Retina (tissue), 1 donor: ENCODE measurements at regions not wholly inside any gene's neighbourhood (a gene's known extent, or its start where the extent isn't known, plus 50 kb on each side); places are given as distances from the start of the nearest gene placed in this dataset.

ENCODE experiments used
- DNase-seq: peaks from one replicate; pipeline ENCODE4 v3.0.0-alpha.2; 2016

DNA sequence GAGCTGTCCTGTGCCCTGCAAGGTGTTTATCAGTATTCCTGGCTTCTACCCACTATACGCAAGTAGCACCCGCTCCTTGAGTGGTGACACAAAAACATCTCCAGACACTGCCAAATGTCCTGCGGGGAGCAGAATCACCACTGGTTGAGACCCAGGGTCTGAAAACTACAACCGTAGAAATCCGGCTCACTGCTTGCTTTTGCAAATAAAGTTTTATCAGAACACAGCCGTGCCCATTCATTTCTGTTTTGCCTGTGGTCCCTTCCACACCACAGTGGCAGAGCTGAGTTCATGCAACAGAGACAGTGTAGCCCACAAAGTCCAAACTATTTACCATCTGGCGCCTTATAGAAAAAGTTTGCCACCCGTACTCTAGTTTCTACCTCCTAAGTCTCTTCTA, 125.7 kb upstream of the DIO3 start:
- DNase-seq: no peak

DNA sequence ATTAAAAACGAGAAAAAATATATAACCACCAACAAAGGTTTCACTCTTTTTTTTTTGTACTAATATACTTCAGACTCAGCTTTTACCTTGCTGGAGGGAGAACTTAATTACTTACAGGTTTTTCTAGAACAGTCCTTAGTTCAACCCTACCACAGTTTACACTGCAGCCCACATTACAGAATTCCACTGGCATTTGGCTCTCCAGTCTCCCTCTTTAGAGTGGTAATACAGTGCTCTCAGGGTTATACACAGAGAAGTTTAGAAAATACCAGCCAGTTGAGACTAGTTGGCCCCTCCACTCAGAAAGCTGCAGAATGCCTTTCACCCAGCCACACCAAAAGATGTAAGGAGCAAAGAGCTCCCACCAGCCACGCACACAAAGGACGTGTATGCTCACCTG, 122.3 kb upstream of the DIO3 start:
- no peak for DNase-seq

GRCh38 chr14:101440496-101440895, 120.8 kb upstream of the DIO3 start:
- DNase-seq: no peak

- DNase-seq: no peak
Measured at GRCh38 chr14:101441710-101442109, 119.6 kb upstream of the DIO3 start.

DNA sequence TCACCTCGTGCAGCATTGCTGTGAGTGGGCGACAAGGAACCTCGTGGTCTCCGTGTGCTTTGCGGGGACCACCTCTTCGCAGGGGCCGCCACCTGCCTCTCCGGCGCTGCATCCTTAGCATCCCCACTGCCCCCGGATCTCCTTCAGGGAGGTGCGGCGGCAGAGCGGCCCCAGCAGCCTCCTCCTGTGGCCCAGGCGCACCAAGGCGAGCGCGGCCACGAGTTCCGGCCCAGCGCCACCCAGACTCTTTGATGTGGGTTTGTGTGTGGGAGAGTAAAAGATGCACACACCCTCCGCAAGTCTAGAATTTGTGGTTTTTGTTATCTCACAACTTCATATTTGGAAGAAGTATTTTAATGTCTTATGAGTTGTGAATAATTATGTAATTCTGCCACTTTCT, 118.8 kb upstream of the DIO3 start:
- no peak for DNase-seq

DNA sequence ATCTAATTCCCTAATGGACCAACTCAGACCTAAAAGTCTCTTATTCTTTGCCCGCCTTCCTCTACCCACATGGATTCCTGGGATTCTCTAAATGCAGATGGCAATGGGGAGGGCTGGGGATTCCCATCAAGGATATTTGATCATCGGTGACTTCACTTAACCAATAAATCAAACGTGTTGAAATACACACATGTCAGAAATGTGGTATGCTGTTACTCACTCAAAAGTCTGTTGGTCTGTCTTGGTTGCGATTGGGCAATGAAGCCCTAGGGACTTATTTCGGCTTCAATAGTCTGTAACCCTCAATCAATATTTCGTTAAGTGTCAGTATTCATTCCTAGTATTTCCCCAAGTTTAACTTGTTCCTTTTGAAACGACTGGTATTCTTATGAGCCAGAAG, 117.2 kb upstream of the DIO3 start:
- no peak for DNase-seq

DNA sequence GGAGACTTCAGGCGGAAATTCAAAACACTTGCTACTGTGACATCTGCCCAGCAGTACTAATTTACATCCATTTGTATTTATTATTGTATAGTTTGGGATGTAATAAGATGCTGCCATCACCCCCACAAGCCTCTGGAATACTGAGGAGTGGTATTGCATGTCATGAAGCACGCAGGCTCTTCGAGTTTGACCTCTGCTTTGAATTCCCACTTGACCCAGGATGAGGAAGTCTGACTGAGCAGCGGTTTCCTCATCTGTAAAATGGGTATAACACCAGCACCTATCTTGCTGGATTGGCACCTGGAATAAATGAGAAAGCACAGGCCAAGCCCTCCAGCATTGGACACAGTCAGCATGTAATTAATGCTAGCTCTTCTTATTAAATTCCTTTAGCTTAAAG, 116.0 kb upstream of the DIO3 start:
- DNase-seq: no peak

- DNase-seq: no peak
Measured at GRCh38 chr14:101446387-101446969, 114.8 kb upstream of the DIO3 start.

GRCh38 chr14:101449114-101449513, 112.2 kb upstream of the DIO3 start:
- no peak for DNase-seq

DNA sequence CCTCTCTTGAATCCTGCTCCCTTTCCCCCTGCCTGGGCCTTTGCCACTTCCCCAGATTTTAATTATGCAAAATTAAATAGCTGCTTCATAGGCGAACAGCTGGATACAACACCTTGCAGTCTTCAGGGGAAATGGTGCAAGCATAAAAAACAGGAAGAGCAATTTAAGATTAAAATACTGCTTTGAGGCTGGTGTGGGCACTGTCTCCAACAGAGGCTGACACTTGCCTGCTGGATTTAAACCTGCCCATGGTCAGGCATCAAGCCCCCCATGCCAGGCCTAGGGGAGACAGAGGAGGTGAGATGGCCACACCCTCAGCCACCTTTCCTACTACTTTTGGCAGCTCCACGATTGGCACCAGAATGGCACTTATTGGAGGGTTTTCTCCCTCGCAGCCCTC, 110.1 kb upstream of the DIO3 start:
- DNase-seq: no peak

GRCh38 chr14:101453225-101453624, 108.1 kb upstream of the DIO3 start:
- DNase-seq: no peak

GRCh38 chr14:101454229-101454628, 107.1 kb upstream of the DIO3 start:
- no peak for DNase-seq

DNA sequence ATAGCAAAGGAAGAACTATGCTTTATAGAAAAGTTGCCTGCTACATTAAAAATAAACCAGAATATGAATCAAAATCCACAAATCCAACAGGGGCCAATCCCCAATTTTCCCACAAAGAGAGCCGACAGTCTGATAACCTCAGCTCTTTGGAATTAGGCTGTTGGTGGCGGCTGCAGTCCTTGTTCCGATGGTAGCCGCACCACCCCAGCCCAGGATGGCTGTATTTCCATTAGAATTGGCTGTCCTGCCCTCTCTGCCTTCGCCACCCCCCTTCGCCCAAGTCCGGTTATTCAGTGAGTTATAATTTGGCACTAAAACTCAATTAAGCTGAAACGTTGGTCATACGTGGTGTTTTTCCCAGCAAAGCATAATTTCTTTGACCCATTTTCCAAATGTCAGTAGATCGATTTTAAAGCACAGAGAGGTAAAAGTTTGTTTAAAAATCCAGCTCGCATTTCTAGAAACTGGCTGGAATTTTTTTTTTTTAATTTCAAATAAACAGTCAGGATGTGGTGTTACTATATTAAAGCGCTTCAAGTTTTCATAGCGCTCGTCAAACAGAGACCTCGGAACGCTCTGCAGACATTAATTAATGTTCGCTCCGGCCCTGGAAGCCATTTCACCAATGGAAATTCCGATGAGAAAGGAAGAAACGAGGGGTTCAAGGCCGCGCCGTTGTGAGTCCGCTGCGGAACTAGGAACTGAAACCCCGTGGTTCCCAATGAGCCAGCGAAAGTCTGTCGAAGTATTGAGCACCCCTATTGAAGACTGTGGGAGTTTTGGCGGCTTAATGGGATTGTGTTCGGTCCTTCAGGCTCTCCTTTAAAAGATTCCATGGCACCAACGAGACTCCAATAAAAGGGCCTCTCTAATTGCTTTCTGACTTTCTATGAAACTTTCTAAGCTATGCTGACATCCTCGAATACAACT, 104.8 kb upstream of the DIO3 start:
- DNase-seq: peak; percentile 84

DNA sequence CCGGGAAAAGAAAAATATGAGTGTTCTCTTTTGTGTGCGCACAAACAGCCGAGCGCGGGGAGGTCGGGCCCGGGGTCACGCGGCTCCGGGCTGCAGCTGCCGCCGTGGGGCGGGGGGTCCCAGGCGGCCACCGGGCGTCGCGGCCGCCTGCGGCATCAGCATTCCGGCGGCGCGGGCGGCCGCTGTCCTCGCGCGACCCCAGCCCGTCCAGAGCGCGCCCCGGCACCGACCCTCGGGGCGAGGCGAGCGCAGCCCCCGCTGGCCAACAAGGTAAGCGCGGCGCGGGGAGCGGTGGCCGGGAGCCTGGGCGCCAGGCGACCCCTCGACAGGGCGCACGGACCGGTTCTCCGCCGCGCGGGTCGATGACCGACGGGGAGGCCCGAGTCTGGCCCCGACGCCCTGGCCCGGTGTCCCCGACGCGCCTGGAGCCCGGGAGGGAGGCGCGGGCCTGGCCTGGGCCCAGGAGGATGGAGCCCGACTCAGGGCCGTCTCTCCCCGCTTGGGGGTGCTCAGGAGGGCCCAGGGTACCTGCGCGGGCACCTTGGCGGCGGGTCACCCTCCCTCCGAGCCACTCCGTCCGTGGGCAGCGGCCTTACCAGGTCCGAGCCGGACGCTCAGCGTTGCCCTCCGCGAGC, 103.9 kb upstream of the DIO3 start:
- DNase-seq: no peak

- DNase-seq: peak; percentile 90
Measured at GRCh38 chr14:101457936-101458740, 103.2 kb upstream of the DIO3 start.

- DNase-seq: peak; percentile 82
Measured at GRCh38 chr14:101458741-101459550, 102.3 kb upstream of the DIO3 start.

DNA sequence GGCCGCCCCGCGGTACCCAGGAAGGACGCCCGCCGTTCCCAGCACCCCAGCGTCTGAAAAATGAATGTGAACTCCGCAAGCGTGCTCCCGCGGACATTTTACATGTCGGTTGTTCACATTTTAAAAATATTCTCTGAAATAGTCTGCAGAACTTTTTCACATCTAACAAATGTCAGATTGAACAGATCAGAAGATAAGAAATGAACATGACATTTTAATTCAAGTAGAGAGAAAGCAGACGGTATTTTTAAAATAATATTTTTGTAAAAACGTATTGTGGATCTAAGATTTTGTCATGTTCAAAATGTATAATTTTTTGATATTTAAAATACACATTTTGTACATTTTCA, 101.8 kb upstream of the DIO3 start:
- no peak for DNase-seq

DNA sequence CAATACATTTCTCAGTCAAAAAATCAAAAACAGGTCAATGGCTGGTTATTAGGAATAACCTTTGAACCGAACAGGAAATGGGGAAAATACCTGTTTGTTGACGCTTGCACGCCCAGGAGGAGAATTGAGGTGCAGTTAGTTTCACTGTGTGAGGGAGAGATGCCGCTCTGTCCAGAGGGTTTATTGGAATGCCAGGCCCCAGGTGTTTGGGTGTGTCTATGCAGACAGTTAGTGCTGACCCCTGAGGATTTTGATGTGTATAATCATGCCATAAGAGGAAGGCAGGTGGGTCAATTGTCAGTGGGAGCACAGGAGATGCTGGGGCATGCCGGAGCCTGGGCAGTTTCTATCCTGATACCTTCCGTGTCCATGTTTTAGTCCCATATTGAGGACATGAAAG, 100.8 kb upstream of the DIO3 start:
- DNase-seq: no peak

DNA sequence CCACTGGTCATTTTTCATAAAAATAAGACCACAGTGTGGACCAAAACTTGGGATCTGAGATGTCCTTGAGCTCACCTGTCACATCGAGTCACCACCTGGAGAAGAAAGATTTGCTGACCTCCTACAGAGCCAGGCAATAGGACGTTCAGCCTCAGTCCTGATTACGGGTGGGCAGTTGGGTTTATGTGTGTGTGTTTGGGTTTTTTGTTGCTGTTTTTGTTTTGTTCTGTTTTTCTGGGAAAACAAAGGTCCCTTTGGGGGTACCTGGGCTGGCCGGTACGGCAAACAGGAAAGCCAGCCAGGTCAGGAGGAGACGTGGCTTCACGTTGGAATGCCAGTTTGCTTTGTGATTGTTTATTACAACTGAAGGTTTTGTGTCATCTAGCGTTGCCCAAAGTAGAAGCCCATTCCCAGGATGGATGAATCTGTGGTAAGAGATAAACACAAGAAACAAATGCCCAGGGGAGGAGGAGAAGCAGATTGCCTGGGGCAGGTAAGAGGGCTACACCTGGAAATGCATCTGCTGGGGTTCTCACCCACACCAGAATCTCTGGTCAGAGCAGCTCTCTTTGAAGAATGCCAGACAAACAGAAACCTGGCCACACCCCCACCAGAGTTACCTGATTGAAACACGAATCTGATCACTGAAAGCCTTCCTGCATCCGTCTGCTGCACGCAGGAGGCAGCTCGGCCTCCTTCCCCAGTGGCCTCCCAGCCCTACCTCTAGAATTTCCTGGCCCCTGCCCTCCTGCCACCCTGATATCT, 100.1 kb upstream of the DIO3 start:
- DNase-seq: no peak

DNA sequence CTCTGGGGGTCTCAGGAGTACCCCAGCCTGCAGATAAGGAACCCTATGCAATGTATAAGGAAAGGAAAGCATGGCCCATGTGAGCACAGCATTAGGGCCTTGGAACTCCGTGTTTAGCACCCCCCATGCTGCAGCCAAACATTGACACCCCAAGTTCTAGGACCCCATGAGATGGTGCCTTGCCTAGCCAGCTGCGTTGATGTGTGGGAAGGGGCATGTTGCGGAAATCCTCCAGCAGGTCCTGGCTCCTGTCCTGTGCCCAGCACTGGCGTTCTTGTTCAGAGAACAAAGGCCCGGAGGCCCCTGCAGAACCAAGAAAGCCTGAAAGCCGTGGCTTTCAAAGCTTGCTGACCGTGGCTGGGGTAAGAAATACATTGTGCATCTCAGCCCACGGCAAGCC, 99.4 kb upstream of the DIO3 start:
- no peak for DNase-seq

DNA sequence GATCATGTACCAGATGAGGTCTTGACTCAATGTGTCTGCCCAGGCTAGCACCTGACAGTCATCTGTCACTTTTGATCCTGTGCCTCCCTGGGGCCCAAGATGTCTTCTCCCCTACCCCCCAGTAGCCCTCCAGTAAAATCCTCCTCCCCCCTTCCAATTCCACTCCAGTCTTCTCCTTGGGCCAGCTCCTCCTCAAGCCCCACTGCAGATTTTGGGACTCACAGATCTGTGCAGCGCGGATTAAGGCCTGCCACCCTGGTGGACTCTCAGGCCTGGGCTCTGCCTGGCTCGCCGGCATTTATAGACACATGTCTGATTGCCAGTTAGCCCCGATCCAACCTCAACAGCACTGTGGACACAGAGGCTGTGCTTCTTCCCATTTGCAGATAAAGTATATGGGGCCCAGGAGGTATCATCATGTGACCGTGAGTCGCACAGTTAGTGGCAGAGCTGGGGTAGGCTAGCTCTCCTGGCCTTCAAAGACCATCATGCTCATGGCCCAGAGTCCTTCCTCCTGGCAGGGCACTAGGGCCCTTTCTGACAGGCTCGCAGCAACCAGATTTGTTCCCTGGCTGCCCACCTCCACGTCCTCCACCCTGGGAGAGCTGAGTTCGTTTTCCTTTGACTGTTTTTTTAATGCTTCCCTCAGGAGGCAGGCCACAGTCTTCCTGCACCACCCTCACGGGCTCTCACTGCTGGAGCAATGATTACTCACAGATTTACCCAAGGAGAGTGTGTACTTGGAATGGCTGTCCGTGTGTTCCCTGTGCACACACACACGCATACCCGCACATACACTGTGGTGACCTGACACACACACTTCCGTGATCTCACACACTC, 98.3 kb upstream of the DIO3 start:
- DNase-seq: no peak
